GM18507 (cell line): ENCODE measurements at regions not wholly inside any gene's neighbourhood (a gene's known extent, or its start where the extent isn't known, plus 50 kb on each side); places are given as distances from the start of the nearest gene placed in this dataset.

ENCODE experiments used
- DNase-seq: peaks from one replicate; pipeline ENCODE4 v3.0.0; 2011; ENCODE audit warnings: low read depth; ENCODE audit not compliant: insufficient read length; ENCODE audit errors: extremely low spot score
- FAIRE-seq: peaks from 2 replicates; lab custom pipeline; 2011; peaks lifted over from hg19 to GRCh38; lab: Jason Lieb, UNC

- DNase-seq (no peak), FAIRE-seq (no peak)
Observed at GRCh38 chr17:73720187-73720834, 76.1 kb upstream of the SDK2 start.

- FAIRE-seq = no peak
- no peak for DNase-seq
Observed at GRCh38 chr17:73722165-73722564, 77.9 kb upstream of the SDK2 start.

- no peak for FAIRE-seq
Observed at GRCh38 chr17:73723317-73723716, 79.1 kb upstream of the SDK2 start.

GRCh38 chr17:73724341-73724740 is 80.1 kb upstream of the SDK2 start:
- DNase-seq (no peak), FAIRE-seq (no peak)

More at GRCh38 chr17:73723317-73723716, 79.1 kb upstream of the SDK2 start:
- DNase-seq = no peak

- FAIRE-seq (no peak), DNase-seq (no peak)
Observed at GRCh38 chr17:73724990-73725389, 80.7 kb upstream of the SDK2 start.

GRCh38 chr17:73725794-73726515 is 81.7 kb upstream of the SDK2 start:
- FAIRE-seq = no peak

GRCh38 chr17:73727941-73728340 is 83.7 kb upstream of the SDK2 start:
- no peak for FAIRE-seq

More at GRCh38 chr17:73725794-73726515, 81.7 kb upstream of the SDK2 start:
- no peak for DNase-seq

GRCh38 chr17:73729101-73729500 is 84.9 kb upstream of the SDK2 start:
- no peak for FAIRE-seq

More at GRCh38 chr17:73727941-73728340, 83.7 kb upstream of the SDK2 start:
- no peak for DNase-seq

GRCh38 chr17:73731733-73732132 is 87.5 kb upstream of the SDK2 start:
- FAIRE-seq (no peak), DNase-seq (no peak)

More at GRCh38 chr17:73729101-73729500, 84.9 kb upstream of the SDK2 start:
- DNase-seq = no peak

- FAIRE-seq = no peak
Observed at GRCh38 chr17:73733517-73733916, 89.3 kb upstream of the SDK2 start.

GRCh38 chr17:73735245-73735644 is 91.0 kb upstream of the SDK2 start:
- DNase-seq (no peak), FAIRE-seq (no peak)

More at GRCh38 chr17:73733517-73733916, 89.3 kb upstream of the SDK2 start:
- no peak for DNase-seq

- FAIRE-seq (no peak), DNase-seq (no peak)
Observed at GRCh38 chr17:73738751-73739575, 94.7 kb upstream of the SDK2 start.

- FAIRE-seq = no peak
- DNase-seq = no peak
Observed at GRCh38 chr17:73740370-73740769, 96.1 kb upstream of the SDK2 start.

GRCh38 chr17:73742948-73743381 is 98.7 kb upstream of the SDK2 start:
- FAIRE-seq = no peak
- DNase-seq = no peak

- DNase-seq (no peak), FAIRE-seq (no peak)
Observed at GRCh38 chr17:73743518-73744201, 99.4 kb upstream of the SDK2 start.

- DNase-seq (no peak), FAIRE-seq (no peak)
Observed at GRCh38 chr17:73744411-73744810, 100.2 kb upstream of the SDK2 start.

- DNase-seq = no peak
- no peak for FAIRE-seq
Observed at GRCh38 chr17:73746314-73747073, 102.2 kb upstream of the SDK2 start.

- FAIRE-seq (no peak), DNase-seq (no peak)
Observed at GRCh38 chr17:73747221-73748002, 103.2 kb upstream of the SDK2 start.
